Smooth muscle cell (in vitro differentiated cells): ENCODE measurements at regions not wholly inside any gene's neighbourhood (a gene's known extent, or its start where the extent isn't known, plus 50 kb on each side); places are given as distances from the start of the nearest gene placed in this dataset.
"Not testable (repeated sequence)": the region's sequence is repeated elsewhere in the genome, so short reads cannot be mapped to it uniquely, and the experiment has no call there.

ENCODE experiments used
- DNase-seq: peaks from one replicate; lab custom pipeline; 2025; ENCODE audit not compliant: unreplicated experiment; lab: John Stamatoyannopoulos, UW
- H2AFZ ChIP-seq: fragments of 200-600 bp; sonication (generic); 2 replicates; pipeline ENCODE4 v1.6.0; 2016; ENCODE audit warnings: antibody characterized with exemption, low read depth, mild to moderate bottlenecking
- H3F3A ChIP-seq: fragments of 200-600 bp; sonication (generic); 2 replicates; pipeline ENCODE4 v1.6.0; 2017; ENCODE audit warnings: antibody characterized with exemption, low read depth
- H3K27ac ChIP-seq: fragments of 200-600 bp; sonication (generic); 2 replicates; pipeline ENCODE4 v1.5.1; 2016; ENCODE audit warnings: low read depth, mild to moderate bottlenecking
- H3K27me3 ChIP-seq: fragments of 200-600 bp; sonication (generic); 2 replicates; pipeline ENCODE4 v1.6.1; 2016; ENCODE audit warnings: low read depth, mild to moderate bottlenecking
- H3K36me3 ChIP-seq: fragments of 200-600 bp; sonication (generic); 2 replicates; pipeline ENCODE4 v1.5.1; 2016; ENCODE audit warnings: low read depth
- H3K4me1 ChIP-seq: fragments of 200-600 bp; sonication (generic); 2 replicates; pipeline ENCODE4 v1.5.1; 2016; ENCODE audit warnings: low read depth
- H3K4me2 ChIP-seq: fragments of 200-600 bp; sonication (generic); 2 replicates; pipeline ENCODE4 v1.6.0; 2016; ENCODE audit warnings: mild to moderate bottlenecking
- H3K4me3 ChIP-seq: fragments of 200-600 bp; sonication (generic); 2 replicates; pipeline ENCODE4 v1.5.1; 2016; ENCODE audit warnings: mild to moderate bottlenecking
- H3K79me2 ChIP-seq: fragments of 200-600 bp; sonication (generic); 2 replicates; pipeline ENCODE4 v1.6.0; 2016; ENCODE audit warnings: low read depth, mild to moderate bottlenecking
- H3K9ac ChIP-seq: fragments of 200-600 bp; sonication (generic); 2 replicates; pipeline ENCODE4 v1.6.0; 2016; ENCODE audit warnings: low read depth
- H3K9me3 ChIP-seq: fragments of 200-600 bp; sonication (generic); replicated peaks from 2 replicates; pipeline ENCODE4 v1.5.1; 2016; ENCODE audit warnings: low read depth
- H4K20me1 ChIP-seq: fragments of 200-600 bp; sonication (generic); 2 replicates; pipeline ENCODE4 v1.6.0; 2016; ENCODE audit warnings: low read depth
- CTCF ChIP-seq: fragments of 200-600 bp; sonication (generic); IDR thresholded peaks from 2 replicates; pipeline ENCODE4 v1.5.1; 2017; ENCODE audit warnings: borderline replicate concordance, mild to moderate bottlenecking, antibody characterized with exemption; ENCODE audit not compliant: insufficient read depth, poor library complexity, severe bottlenecking
- WGBS: methylation state at CpG from one replicate; pipeline ENCODE4 v1.1.7; 2016; ENCODE audit warnings: low lambda C conversion rate; 5-methylcytosine and 5-hydroxymethylcytosine counted together

DNA sequence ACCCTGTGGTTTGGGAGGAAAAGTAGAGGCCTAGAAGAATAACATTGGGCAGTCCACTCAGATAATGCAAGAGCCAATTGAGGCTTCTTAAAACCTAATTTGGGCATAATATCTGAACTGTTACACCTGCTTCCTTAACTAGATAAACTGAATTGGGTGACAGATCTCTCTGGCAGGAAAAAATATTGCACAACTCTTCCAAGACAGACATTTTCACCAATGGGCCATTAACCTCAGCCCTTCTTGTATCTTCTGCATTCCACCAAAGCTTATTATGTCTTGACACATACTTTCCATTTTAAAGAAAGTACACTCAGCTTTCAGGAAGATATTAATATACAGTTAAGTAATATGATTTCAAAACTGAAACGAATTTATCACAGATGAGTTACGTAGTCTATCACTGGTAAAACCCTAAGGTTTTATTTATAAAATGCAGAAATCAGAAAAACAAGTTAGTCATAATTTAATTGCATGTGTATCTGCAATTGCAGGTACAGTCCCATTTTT, 79.9 kb upstream of the MON1B start:
- Histone ChIP-seq H2AFZ (no peak overlapping the region), H3K36me3 (no peaks in the 10 kb centered on the region), H3K79me2 (no peaks in the 10 kb centered on the region), H4K20me1 (no peaks in the 10 kb centered on the region), H3K27ac (no peak overlapping the region), H3K9ac (no peak overlapping the region), H3K27me3 (no peaks in the 10 kb centered on the region), H3F3A (no peaks in the 10 kb centered on the region), H3K9me3 (no peaks in the 10 kb centered on the region), H3K4me2 (no peak overlapping the region), H3K4me1 (no peaks in the 10 kb centered on the region), H3K4me3 (no peak overlapping the region)
- WGBS, result 78% methylated on average over 2 of the region's 2 CpGs
- TF ChIP-seq CTCF, result no peak
- DNase-seq, result no peak

DNA sequence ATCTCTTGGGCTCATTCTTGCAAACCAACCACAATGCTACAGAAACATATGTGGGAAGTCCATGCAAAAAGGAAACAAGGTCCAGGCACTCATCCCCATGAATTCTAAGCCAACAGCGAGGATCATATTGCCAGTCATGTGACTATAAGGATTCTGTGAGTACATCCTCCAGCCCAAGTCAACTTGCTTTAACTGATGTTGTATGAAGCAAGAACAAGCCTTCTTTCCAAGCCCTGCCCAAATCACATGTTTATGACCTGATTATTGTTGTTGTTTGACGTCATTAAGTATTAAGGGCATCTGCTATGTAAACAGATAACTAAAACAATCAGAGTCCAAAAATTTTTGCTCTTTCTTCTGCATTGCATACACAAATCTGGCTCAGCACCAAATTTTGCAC, 78.2 kb upstream of the MON1B start:
- H3K4me3 ChIP-seq, result no peak overlapping the region
- H3K9ac ChIP-seq, result no peak overlapping the region
- H3F3A ChIP-seq, result no peaks in the 10 kb centered on the region
- H3K27ac ChIP-seq, result no peak overlapping the region
- TF ChIP-seq CTCF, result no peak
- H2AFZ ChIP-seq, result no peak overlapping the region
- H3K36me3 ChIP-seq, result no peaks in the 10 kb centered on the region
- DNase-seq, result no peak
- H3K4me1 ChIP-seq, result no peaks in the 10 kb centered on the region
- H3K27me3 ChIP-seq, result no peaks in the 10 kb centered on the region
- 83% methylated on average over 2 of the region's 2 CpGs for WGBS
- H3K4me2 ChIP-seq, result no peak overlapping the region
- H3K9me3 ChIP-seq, result no peaks in the 10 kb centered on the region
- no peaks in the 10 kb centered on the region for H3K79me2 ChIP-seq
- H4K20me1 ChIP-seq, result no peaks in the 10 kb centered on the region

- no peak for TF ChIP-seq CTCF
- no peaks in the 10 kb centered on the region for H3K27me3 ChIP-seq
Measured at GRCh38 chr16:77113835-77114234, 77.2 kb upstream of the MON1B start.

GRCh38 chr16:77114361-77114760, 76.6 kb upstream of the MON1B start:
- H3K4me1 ChIP-seq, H3K9me3 ChIP-seq, H3K36me3 ChIP-seq, H3K79me2 ChIP-seq, H4K20me1 ChIP-seq, H3K27ac ChIP-seq, H2AFZ ChIP-seq, H3K27me3 ChIP-seq, H3K4me3 ChIP-seq, DNase-seq, H3K4me2 ChIP-seq, H3K9ac ChIP-seq, H3F3A ChIP-seq: not testable (repeated sequence)
- WGBS, result 95% methylated on average over 4 of the region's 4 CpGs

More at GRCh38 chr16:77113835-77114234, 77.2 kb upstream of the MON1B start:
- 64% methylated on average over 3 of the region's 3 CpGs for WGBS
- Histone ChIP-seq H3F3A (no peaks in the 10 kb centered on the region), H3K4me2 (no peak overlapping the region), H2AFZ (no peak overlapping the region), H3K79me2 (no peaks in the 10 kb centered on the region), H3K4me3 (no peak overlapping the region), H3K36me3 (no peaks in the 10 kb centered on the region), H3K9me3 (no peaks in the 10 kb centered on the region), H3K27ac (no peak overlapping the region), H3K4me1 (no peaks in the 10 kb centered on the region), H4K20me1 (no peaks in the 10 kb centered on the region), H3K9ac (no peak overlapping the region)
- no peak for DNase-seq
